C4-2B (cell line): ENCODE measurements at regions not wholly inside any gene's neighbourhood (a gene's known extent, or its start where the extent isn't known, plus 50 kb on each side); places are given as distances from the start of the nearest gene placed in this dataset.

Experiments
- H3K27ac ChIP-seq: fragments of 450-650 bp; 2 replicates; pipeline ENCODE4 v1.5.1; 2017
- ZFX ChIP-seq: fragments of 450-650 bp; IDR thresholded peaks from 2 replicates; pipeline ENCODE4 v1.6.1; 2017
- TF ChIP-seq, protein P1 (sequence below): fragments of 450-650 bp; conservative IDR thresholded peaks from 2 replicates; pipeline ENCODE4 v1.5.1; 2017; ENCODE audit warnings: mild to moderate bottlenecking

DNA sequence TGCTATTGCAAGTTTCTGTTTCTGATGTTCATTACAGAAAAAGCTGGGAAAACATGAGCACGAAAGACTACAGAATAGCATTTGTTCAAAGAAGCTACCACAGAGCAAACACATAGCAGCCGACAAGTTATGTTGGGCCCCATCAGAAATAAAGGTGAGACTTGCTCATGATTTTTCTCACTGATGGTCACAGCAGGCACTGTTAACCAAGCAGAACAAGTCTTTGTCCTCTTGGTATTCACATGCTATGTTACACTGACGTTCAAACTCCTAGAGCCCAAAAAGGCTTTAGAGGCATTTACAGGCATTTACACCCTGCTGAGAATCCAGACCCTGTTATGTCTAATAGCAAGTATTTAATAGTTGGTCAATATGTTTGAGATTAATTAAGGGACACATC is 235.0 kb upstream of the HNMT start:
- no peak for TF ChIP-seq ZFX
- TF ChIP-seq, protein P1, sequence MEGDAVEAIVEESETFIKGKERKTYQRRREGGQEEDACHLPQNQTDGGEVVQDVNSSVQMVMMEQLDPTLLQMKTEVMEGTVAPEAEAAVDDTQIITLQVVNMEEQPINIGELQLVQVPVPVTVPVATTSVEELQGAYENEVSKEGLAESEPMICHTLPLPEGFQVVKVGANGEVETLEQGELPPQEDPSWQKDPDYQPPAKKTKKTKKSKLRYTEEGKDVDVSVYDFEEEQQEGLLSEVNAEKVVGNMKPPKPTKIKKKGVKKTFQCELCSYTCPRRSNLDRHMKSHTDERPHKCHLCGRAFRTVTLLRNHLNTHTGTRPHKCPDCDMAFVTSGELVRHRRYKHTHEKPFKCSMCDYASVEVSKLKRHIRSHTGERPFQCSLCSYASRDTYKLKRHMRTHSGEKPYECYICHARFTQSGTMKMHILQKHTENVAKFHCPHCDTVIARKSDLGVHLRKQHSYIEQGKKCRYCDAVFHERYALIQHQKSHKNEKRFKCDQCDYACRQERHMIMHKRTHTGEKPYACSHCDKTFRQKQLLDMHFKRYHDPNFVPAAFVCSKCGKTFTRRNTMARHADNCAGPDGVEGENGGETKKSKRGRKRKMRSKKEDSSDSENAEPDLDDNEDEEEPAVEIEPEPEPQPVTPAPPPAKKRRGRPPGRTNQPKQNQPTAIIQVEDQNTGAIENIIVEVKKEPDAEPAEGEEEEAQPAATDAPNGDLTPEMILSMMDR, result no peak

DNA sequence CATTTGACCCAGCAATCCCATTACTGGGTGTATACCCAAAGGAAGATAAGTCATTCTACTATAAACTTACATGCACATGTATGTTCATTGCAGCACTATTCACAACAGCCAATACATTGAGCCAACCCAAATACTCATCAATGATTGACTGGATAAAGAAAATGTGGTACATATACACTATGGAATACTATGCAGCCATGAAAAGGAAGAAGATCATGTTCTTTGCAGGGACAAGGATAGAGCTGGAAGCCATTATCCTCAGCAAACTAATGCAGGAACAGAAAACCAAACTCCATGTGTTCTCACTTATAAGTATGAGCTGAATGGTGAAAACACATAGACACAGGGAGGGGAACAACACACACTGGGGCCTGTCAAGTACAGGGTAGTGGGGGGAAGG is 226.7 kb upstream of the HNMT start:
- TF ChIP-seq, protein P1, result no peak
- TF ChIP-seq ZFX, result no peak
- no peak overlapping the region for H3K27ac ChIP-seq

More for the DNA sequence above, 235.0 kb upstream of the HNMT start:
- no peak overlapping the region for H3K27ac ChIP-seq

DNA sequence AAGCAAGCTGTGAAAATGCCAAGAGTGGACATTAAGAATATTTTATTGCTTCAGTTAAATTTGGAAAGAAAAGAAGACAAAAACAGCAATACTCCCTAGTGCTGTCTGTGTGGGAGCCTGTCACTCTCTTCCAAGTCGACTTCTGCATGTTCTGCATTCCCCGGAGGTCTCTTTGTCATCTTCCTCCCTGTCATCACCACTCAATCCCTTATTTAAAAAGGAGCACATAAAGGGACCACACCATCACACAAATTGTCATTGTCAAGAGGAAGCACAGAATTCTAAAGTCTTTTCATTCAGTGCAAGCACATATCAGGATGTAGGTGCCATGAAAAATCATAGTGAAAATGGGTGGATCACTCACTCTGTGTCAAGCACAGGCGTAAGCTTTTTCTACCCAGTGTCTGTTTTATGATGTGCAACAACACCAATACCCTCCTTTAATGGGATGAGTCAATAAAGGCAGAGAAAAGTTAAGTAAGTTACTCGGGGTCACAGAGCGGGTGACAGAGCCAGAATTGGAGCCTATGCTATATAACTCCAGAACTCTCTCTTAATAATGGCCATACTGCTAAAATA is 222.4 kb upstream of the HNMT start:
- H3K27ac ChIP-seq, result no peak overlapping the region
- TF ChIP-seq, protein P1, result no peak
- TF ChIP-seq ZFX, result no peak

DNA sequence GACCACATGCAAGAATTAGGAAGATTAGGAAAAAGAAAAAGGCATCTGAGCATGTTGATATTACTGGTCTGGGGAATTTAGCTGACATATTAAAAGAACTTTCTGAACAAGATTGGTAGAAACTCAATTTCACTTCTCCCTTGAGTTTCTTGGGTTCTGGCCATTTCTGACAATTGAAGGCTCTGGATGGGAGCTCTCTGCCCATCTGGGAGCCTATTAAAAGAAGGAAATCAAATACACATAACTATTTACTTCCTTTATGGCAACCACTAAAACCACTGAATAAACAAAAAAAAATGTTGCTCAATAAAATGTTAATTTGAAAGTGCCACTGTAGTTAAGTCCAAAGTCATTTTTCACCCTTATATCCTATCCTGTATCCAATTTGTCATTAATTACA is 216.8 kb upstream of the HNMT start:
- no peak for TF ChIP-seq ZFX
- TF ChIP-seq, protein P1, result no peak

DNA sequence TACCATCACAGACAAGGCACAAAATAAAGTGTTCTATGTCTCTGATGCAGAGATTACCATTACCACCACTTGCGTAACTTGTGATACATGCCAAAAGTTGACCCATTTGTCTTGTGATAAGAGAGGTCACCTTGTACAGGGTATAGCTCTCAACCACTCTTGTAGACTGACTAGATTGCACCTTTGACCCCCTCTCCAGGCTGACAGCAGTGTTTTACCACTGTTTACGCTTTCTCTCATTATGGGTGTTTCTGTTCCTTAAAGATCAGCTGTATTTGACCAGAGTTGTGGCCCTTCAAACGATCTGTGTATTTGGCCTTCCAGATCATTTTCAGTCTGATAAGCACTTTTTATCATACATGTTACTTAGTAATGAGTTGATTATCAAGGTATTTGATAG is 215.7 kb upstream of the HNMT start:
- H3K27ac ChIP-seq, result peak overlapping the region; percentile 36; the same call in 1 of the 2 replicates
- TF ChIP-seq, protein P1, result no peak
- no peak for TF ChIP-seq ZFX

More for the DNA sequence above, 216.8 kb upstream of the HNMT start:
- H3K27ac ChIP-seq, result no peak overlapping the region

DNA sequence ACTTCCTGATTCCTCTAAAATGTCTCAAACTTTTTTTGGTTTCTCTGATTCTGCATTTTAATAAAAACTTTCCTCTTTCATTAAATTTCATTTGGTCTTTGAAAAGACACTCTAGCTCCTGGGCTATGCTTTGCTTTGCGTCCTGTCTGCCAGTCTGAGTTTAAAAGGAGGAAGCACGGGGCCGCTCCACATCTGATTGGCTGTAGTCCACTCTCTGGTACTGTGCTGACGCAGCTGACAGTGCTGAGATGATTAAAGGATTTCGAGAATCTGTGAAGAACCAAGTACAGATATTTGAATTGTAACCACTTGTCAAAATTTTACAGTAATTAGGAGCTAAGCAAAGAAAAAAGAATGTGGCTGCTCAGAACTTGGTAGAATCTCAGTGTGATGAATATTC is 199.6 kb upstream of the HNMT start:
- no peak for TF ChIP-seq ZFX
- TF ChIP-seq, protein P1, result no peak
- no peak overlapping the region for H3K27ac ChIP-seq

DNA sequence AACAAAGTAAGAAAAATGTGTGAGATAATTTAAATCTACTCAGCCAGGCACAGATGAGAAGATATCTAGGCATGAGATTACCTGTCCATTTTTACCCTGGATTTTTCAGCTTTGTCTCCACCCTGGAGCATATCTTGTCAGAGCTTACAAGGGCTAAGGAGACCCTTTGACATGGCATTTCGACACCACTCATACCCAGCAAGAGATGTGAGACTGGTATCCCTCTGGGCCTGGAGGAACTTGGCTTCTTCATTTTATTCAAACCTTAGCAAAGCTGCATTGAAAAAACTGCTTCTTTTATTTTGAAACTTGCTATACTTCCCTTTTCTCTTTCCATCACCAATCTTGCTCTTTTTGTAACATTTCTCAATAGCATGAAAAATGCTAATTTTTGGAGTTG is 194.9 kb upstream of the HNMT start:
- TF ChIP-seq, protein P1, result no peak
- no peak for TF ChIP-seq ZFX
- H3K27ac ChIP-seq, result no peak overlapping the region
